Embryonic facial prominence (tissue), 1 donor: ENCODE measurements at regions not wholly inside any gene's neighbourhood (a gene's known extent, or its start where the extent isn't known, plus 50 kb on each side); places are given as distances from the start of the nearest gene placed in this dataset.

Experiments
- DNase-seq: peaks from one replicate; pipeline ENCODE4 v3.0.0-alpha.2; 2016; ENCODE audit errors: extremely low spot score

DNA sequence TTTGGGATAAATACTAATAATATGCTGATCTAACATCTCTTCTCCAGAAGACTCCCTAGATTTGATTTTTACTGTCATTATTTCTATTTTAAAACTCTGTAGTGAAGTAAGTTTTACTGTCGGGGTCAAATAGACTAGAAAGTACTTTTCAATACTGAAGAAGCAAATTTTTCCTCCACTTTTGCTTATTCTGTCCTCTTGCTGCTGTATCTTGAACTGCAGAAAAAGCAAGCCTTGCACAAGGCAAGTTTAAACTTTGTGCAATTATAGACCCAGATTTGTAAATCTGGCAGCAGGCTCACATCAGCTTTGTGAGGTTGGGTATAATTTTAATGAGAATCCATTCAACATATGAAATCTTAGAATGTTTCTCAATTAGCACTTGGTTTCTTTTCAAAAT lies 151.1 kb upstream of the ETS2 start:
- no peak for DNase-seq

DNA sequence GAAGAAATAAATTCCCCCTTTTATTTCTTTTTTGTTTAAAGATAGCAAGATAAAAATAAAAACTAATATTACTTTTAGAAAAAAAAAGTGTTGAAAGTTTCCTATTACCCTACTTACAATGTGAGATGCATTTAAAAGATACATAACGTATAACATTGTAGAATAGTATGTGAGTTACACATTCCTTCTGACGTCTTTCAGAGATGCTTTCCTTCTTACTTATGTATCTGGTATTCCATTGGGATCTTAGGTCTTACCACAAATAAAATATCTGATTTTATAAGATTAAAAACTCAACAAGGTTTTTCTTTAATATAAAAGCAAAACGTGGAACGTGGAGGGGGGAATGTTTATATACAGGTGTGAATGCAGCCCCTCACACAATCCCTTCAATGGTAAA lies 147.2 kb upstream of the ETS2 start:
- DNase-seq = no peak

DNA sequence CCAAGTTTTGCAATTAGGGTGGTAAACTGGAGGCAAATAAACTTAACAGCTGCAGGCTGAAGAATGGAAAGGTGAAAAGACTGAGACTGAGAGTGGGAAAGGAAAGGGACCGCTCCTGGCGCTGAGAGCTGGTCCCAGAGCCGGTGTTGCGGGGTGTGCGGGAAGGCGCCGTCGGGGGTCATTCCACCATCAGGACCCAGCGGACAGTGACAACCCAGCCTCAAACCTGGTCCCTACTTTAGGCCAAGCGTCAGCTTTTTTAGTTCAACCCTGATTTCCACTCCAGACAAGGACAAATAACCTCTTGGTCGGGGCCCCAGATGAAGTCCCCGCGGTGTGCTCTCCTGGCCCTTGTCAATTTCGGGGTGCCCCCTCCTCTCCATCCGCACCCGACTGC lies 145.8 kb upstream of the ETS2 start:
- no peak for DNase-seq

DNA sequence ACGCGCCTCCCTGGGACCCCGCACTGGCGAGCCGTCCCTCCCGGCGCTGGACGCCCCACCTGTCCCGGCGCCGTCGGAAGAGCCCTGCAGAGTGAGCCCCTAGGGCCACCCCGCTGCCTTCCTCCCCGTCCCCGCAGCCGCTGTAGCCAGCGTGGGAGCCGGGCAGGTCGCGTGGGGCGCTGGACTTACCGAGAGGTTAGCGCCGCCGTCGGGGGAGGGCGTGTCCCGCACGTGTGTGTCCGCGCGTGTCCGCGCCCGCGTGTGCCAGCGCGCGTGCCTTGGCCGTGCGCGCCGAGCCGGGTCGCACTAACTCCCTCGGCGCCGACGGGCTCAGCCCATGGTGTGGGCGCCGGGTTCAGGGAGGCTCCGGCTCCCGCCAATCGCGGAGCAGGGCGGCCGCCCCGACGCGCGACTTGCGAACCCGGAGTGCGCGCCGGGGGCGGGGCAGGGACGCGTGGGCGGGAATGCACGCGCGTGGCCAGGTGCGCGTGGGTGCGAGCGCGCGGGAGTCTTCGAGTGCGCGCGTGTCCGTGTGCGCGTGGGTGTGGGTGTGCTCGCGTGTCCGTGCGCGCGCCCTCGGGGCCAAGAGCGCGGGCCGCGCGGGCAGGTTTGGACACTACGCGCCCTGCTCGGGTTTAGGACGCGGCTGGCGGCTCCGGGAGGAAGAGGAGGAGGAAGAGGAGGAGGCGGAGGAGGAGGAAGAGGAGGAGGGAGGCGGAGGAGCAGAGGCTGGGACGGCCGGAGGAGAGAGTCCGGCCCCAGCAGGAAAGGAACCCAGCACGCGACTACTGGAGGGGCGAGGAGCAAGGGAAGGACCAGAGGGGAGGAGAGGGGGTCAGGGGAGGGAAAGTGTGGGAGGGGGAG lies 145.2 kb upstream of the ETS2 start:
- no peak for DNase-seq

DNA sequence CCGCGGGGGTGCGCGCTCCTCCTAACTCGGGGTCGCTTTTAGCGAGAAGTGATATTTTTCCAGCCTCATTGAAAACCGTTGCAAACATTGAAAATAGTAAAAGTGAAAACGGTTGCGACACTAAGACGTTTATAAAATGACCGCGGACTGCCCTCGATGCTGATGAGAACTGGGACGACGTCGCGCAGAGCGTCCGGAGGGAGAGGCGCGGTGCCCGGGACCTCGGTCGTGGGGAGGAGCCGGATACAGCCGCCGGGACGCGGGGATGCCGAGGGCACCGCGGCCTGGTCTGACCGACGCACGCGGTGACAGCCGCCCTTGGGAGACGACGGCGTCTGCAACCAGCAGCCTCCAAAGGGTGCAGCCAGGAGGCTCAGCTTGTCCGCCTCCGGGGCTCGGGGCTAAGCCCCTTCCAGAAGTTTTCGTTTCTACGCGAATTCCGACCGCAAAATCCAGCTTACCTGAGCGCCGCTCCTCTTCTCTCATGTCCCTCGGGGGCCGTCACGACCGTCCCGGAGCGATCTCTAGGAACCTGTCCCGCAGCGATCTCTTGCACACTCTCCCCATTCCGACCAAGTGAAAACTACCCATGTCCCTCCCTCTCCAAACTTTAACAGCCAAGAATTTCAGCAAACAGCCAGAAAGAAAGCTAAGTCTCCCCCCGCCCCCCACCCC lies 144.4 kb upstream of the ETS2 start:
- peak; percentile 29 for DNase-seq

DNA sequence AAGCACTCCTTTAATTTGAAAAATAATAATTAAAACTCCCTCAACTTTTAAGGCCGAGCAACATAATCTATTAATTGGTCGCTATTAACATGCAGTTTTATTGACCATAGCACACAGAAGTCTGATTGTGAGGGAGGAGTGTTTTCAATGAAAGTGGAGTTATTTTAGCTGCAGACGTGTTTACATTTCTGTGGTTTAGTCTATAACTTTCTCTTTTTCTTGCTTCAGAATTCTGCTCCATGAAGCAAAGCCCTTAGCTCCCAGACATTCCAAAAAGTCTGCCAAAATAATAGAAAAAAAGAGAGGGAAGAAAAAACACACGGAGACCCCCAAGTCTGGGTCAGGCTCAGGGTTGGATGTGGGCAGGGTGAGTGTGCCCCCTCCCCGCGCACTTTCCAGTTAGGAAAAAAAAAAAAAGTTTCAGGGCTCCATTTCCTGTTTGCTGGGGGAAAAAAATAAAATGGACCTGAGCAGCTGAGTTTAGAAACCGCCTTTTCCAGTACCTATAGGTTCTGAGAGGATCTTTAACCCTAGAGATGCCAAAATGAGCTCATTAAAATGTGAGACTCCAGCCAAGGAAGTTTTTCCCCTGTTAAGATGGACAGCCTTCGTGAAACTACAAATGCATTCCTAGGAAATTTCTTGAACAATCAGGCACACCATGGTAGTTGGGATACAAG lies 143.7 kb upstream of the ETS2 start:
- DNase-seq = peak; percentile 83

DNA sequence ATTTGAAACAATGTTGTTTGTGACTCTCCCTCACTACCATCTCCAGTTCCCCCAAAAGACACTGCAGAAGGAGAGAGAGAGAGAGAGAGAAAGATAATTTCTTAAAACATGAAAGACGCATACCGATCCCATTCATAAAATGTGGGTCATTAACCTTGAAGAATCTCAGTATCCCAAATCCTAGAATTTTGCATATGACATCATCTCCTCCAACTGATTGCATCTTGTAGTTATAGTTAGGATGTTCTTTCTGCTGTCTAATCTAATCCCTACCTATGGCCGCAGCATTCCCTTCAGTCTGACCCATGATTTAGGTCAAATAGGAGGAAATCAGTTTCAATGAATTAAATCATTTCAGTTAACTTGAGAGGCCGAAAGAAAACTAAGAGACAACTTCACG lies 142.4 kb upstream of the ETS2 start:
- no peak for DNase-seq

DNA sequence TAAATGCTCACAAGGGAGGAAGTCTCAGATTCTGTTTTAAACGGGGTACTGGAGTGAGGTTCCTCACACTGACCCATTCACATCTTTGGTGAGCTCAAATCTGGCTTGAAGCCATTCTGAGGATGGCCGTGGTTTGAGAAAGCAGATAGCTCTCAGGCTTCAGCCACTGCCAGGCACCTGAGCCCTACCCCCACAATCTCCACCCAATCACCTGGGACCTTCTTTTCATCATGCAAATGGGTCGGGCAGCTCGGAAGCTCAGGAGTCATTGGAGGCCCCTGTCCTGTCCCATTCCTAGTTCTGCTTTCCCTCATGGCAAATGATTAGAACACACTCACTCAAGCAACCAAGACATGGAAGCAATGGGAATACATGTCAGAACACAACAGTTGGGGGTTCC lies 141.4 kb upstream of the ETS2 start:
- no peak for DNase-seq

DNA sequence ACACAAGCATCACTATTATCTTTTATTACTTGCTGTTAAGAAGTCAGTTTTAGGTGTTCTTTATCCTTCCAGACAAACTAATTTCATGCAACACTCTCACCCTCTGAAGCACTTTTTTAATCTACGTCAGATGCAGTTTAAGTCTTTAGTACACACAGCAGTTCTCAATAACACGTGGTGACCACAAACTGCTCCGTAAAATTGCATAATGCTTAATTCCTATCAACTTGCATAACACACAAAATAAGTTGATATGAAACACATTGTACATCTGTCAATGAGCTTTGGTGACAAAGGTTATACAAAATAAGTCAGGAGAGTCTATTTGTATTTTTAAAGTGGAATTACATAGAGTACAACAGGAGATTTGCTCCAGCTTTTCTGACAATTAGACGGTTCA lies 140.9 kb upstream of the ETS2 start:
- no peak for DNase-seq

DNA sequence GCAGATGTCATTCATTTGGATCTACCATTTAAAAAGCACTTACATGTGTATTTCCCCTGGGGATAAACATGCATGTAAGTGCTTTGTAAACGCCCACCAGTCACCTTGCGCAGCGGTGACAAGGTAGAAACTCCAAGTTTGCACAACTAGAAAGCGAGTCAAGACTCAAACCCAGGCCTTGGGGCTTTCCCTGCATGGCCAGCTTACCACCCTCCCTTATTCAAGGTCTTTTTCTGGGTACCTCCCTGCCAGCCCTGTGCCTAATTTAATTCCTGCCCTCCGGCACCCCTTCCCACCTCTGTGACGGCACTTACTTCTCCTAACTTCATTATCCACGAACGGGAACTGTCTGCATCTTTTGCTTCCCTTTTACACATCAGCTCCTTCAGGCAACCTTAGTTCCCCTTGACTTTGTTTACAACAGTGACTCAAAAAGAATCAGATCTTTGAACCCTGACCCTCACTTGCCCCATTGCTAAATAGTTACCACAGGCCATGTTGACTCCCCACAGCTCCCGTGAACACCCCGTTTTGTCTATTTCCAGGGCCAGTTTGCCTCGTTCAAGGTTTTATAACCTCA lies 138.3 kb upstream of the ETS2 start:
- no peak for DNase-seq

DNA sequence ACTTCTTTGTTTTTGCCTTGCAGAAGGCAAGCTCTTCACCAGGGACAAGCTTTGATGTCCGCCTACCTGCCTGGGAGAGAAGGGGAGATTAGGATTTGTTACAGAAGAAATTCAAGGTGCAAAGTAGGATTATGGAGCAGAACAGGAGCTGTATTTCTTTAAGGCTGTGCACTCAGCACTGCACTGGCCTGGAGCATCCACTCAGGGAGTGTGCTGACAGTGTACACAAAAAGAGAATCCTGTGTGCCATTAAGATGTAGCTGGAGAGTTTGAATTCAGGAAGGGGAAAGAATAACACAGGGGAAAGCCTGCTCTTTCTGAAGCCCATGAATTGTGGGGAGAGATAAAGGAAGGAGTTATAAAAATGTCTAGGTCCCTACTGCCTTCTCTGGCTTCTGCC lies 137.7 kb upstream of the ETS2 start:
- no peak for DNase-seq

DNA sequence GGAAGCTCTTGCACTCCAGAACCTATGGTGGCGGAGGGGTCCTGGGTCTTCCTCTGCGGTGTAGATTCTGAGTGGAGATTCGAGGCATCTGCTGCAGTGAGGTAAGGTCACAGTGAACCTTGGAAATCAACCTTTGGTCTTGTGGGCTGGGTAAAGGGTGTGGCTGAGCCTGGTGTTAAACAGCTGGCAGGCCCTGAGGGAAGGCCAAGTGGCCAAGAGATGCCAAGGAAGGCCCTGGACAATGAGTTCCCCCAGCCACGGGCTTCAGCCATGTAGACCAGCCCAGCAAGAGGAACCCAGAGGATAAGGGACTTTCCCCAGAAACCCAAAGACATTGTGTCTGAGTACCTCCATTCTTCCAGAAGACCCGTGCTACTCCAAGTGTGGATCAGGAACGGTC lies 137.2 kb upstream of the ETS2 start:
- DNase-seq = no peak

DNA sequence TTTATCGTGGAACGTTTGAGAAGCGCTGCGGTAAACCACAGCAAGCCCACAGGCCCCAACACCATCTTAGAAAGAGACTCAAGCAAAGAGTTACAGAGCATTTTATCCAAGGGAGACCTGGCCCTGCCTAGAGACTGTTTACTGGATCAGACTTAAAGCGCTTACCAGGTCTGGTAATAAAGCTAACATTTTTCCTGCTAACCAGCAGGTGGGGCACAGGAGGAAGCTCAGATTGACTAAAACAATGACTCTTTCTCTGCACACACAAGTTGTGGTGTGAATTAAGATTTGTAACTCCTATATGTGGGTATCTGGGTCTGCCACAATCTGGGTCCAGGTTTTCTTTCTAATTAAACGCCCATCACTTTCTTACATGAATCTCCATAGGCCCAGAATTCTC lies 136.5 kb upstream of the ETS2 start:
- DNase-seq = no peak

DNA sequence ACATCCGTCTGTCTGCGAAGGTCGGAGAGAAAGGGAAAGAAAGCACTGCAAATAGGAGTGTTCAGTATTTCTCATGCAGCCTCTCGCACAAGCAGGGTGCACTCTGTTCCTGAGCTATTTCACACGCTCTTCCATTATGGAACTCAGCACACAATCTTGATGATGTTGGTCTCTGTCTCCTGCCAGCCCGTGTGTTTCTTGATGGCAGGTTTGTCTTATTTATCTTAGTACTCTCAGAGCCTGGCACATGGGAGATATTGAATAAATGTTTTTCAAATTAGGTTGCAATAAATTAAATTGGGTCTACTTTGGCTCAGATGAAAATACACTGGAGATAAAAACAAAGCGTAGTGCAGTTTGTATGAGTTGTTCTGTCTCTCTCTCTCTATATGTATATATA lies 134.9 kb upstream of the ETS2 start:
- no peak for DNase-seq

DNA sequence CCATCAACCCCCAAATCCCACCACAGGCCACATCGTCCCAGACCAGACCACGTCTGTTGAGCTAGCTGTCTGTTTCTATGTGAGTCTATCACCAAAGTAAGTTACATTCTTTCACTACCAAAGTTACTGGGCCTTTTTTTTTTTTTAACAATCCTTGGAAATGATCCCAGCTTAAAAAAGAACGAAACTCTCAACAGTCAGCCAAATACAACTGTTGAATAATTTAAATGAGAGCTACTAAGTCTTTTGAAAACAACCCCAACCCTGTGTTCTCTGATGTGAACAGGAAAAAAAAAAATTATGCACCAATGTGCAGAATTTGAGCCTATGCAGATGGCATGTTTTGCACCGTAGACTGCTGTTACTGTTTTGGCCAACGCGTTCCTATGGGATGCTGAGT lies 134.0 kb upstream of the ETS2 start:
- no peak for DNase-seq

DNA sequence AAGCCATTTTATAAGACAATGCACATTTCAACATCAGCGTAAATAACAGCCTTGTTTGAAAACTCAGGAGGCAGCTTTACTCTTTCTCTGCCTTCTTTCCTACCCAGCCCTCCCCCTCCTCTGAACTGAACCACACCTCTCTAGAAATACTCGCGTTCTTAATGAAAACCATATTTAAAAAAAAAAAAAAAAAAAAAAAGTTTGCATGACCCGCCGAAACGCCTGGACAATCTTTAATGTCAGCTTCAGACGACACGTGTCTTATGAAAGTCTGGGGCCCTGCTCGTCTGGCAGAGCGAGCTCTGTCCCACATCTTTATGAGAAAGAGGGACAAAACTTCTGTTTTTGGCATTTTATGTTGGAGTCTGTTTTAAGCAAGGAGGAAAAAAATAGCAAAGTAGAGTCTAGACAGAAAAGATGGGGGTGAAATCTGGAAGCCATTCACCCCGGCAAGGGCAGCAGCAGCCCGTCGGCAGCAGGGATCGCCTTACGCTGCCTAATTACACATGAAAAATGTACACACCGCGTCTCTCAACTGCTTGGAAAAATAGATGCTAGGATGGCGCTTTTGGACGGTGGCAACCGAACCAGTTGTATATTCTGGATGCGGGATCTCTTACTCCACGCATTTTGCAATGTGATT lies 130.4 kb upstream of the ETS2 start:
- DNase-seq = peak; percentile 46

DNA sequence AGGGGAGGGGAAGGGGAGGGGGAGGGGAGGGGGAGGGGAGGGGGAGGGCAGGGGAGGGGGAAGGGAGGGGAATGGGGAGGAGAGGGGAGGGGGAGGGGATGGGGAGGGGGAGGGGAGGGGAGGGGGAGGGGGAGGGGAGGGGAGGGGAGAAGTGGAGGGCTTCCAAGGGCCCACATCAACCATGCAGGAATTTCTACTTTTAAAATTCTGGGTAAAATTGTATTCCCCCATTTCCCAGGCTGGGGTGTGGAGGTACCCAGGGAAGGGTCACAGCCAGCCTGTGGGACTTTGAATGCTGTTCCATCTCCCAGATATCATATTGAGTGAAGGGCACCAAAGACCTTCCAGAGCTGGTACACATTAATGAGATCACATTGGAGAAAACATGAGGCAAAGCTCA lies 126.9 kb upstream of the ETS2 start:
- no peak for DNase-seq

DNA sequence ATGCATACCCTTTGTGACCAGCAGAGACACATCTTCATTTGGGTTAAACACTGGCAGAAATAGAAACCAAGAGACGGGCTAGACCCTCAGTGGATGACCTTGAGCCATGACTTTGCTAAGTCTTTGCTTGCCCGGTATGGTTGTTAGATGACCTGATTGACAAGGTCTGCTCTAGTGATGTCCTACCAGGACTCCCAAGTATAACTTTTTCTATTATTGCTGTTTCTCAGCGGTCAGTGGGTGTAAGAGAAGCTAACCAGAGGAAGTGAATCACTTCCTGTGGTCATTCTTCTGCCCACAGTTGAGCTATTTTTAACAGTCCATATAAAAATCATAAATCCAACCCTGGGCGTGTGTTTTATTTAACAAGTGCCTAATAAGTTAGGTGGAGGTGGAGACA lies 126.2 kb upstream of the ETS2 start:
- no peak for DNase-seq

DNA sequence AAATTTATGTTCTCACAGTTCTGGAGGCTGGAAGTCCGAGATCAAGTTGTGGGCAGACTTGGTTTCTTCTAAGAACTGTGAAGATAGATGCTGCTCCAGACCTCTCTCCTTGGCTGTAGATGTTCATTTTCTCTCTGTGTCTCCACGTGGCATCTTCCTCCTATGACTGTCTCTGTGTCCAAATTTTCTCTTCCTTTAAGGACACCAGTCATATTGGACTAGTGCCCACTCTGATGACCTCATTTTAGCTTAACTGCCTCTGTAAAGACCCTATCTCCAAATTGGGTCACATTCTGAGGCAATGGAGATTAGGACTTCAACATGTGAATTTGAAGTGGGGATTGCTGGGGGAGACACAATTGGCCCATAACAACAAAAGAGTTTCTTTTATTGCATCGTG lies 125.3 kb upstream of the ETS2 start:
- no peak for DNase-seq

DNA sequence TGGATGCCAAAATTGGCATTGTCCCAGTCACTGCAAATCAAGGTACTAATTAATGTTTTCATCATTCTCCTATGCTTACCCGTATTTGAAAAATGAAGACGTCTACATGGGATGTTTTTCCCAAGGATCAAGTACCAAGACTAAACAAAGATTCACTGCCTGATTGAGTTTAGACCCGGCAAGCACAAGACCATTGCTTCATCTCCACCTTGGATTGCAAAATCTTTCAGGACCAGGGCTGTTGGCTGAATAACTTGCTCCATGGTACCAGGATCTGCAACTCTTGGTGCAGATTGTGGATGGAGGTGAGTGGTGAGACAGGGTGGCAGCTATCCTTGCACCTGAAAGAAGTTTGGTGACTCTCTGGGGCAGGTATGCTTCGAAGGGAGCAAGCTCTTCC lies 122.5 kb upstream of the ETS2 start:
- DNase-seq = no peak

DNA sequence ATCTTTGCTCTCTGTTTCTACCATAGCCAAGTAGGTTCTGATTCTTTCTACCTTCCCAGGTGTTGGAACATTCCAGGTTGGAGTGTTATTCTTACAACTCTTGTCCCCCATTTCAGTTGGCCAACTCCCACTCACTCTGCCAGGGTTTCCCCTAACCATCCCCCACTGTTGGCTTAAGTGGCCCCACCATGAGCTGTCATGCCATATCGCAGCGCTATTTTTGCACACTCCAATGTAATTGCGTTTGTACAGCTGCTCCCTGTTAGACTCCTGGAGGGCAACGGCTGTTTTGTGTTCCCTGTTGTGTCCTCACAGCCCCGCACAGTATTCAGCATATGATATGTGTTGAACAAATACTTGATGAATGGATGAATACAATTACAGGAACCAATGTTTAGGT lies 117.7 kb upstream of the ETS2 start:
- no peak for DNase-seq

DNA sequence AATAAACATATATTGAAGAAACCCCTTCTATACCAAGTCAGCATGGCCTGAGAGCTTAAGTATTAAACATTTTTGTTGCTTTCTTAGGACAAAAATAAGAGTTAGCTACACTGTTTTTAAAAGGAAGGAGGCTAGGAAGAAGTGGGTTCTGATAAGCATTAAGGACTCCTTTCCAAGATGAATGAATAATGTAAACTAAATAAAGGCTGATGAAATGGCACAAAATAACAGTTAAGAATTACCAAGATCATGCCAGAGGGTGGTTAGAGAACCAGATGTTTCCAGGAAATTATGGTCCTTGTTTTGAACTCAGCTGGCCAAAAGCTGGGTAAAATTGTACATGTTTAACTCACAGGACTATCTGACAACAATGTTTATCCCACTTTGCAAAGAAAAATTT lies 114.1 kb upstream of the ETS2 start:
- no peak for DNase-seq
